ENCODE measurements at regions not wholly inside any gene's neighbourhood (a gene's known extent, or its start where the extent isn't known, plus 50 kb on each side); places are given as distances from the start of the nearest gene placed in this dataset.

DNA sequence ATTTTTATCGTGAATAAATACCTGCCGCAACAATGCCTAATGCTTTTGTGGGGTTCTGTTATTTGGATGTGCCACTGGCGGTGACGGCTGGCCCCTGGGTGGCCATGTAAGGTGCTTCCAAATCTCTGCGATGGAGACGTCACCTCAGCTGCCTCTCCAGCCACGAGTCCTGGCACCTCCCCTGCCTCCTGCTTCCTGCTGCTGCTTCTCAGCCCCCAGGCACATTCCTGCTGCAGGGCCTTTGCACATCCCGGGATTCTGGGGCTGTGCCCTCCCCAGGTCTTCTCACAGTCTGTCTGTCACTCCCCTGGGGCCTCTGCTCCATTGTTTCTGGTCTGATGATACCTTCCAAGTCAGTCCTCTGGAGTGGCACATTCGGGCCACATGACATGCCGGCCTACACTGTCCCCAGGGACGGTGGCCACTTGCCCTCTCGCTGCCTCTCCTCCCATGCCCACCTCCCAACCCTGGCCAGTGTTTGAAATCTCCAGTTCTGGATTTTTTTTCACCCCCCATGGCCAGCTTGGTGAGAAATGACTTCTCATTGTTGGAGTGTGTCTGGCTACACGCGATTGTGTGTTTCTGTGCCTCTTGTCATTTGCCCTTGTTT, 151.8 kb downstream of the KIF26A start:
- no peak for DNase-seq (ENCODE audit: low read depth)

GRCh38 chr14:104290756-104291122, 152.4 kb downstream of the KIF26A start:
- no peak for DNase-seq (ENCODE audit: low read depth)

DNA sequence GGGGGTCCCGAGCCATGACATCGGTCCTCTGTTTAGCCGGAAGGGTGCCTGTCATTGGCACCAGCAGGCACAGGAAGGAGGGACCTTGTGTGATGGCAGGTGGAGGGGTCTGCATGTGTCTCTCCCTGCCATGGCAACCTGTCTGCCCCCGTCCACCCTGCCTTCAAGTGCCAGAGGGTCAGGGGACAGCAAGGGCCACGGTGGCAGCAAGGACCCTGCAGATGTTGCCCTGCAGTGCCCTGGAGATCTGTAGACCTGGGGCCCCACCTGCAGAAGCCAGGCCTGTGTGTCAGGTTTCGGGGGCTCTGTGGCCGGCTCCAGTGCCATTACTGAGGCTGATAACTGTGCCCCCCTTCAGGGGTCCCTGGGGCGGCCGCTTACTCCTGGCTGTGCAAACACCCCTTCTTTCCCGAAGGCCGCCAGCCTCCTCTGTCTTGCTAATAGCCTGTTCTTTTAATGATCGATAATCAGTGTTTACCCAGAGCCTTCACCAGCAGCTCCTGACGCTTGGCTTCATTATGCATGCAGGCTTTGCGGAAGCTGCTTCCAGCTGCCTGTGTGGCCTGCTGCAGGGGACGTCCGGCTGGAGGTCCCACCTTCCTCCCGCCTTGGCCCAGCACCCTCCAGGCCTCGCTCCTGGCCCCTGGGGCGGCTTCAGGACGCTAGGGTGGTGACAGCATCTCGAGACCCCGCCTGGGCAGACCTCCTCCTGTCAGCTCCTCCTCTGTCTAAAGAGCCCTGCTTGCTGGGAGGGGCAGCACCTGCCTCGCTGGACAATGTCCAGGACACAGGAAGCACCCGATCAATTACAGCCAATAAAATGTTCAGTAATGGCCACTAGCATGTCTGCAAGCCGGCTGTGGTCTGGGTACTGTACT, 153.0 kb downstream of the KIF26A start:
- DNase-seq (ENCODE audit: low read depth), result no peak

- DNase-seq (ENCODE audit: low read depth), result no peak
Observed at GRCh38 chr14:104292084-104292970, 153.9 kb downstream of the KIF26A start.

DNA sequence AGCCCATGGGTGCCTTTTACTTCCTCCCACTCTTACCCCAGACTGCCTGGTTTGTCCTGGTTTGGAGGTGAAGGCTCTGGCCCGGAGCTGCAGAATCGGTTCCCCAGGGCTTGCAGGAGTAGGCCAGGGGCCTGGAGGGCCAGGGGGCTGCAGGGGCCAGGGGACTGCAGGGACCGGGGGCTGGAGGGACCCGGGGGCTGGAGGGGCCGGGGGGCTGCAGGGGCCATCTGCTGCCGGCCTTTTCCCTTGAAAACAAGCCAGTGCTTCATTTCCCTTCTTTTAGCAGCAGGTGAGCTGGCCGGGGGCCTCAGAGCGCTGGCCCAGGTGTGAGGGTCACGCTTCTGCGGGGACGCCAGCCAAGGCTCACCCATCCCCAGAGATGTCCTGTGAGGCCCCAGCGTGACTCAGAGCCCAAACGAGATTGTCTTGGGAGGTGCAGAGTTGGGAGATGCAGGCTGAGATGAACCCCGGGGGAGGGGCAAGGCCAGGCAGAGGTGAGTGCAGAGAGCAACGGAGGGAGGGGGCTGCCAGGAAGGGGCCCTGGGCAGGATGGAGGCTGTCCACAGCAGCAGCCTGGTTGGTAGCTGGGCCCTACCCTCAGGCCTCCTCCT, 154.9 kb downstream of the KIF26A start:
- no peak for DNase-seq (ENCODE audit: low read depth)

- DNase-seq (ENCODE audit: low read depth), result no peak
Observed at GRCh38 chr14:104293851-104294627, 155.7 kb downstream of the KIF26A start.

DNA sequence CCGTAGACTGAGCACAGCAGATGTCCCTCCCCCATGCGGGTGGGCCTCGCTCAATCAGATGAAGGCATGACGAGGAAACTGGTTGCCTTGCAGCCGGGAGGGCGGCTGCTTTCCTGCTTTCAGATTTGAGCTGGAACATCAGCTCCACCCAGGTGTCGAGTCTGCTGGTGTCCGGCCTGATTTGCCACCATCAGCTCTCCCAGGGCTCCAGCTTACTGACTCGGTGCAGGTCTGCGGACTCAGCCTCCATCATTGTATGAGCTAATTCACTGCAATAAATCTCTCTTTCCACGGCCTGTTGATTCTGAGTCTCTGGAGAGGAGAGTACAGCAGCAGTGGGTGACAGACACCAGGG, 156.2 kb downstream of the KIF26A start:
- no peak for DNase-seq (ENCODE audit: low read depth)

DNA sequence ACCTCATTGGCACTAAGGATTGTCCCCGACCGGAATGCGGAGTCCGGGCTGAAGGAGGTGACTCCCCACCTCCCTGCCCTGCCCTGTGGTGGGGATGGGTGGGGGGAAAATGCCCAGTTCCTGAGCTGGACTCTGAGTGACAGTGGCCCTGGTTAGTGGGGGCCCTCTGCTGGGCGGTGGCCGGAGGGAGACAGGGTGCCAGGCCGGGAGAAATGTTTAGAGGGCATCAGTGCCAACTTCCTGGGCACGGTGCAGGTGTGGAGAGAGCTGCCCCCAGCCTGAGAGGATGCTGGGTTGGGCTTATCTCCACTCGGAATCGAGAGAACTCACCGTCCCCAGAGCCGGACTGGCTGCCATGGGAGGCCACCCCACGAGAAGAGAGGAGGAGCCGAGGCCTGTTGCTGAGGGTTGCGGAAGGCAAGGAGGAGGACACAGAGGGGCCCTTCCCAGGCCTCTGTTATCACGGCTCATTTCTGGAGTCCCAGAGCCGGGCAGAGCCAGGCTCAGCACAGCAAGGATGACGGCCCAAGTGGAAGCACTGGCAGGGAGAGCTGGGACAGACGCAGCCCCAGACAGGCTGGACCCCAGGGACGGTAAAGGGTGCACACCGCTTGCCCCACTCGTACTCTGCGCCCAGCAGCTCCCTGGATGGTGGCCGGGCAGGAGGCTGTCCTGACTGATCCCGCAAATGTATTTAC, 156.7 kb downstream of the KIF26A start:
- DNase-seq (ENCODE audit: low read depth), result no peak

DNA sequence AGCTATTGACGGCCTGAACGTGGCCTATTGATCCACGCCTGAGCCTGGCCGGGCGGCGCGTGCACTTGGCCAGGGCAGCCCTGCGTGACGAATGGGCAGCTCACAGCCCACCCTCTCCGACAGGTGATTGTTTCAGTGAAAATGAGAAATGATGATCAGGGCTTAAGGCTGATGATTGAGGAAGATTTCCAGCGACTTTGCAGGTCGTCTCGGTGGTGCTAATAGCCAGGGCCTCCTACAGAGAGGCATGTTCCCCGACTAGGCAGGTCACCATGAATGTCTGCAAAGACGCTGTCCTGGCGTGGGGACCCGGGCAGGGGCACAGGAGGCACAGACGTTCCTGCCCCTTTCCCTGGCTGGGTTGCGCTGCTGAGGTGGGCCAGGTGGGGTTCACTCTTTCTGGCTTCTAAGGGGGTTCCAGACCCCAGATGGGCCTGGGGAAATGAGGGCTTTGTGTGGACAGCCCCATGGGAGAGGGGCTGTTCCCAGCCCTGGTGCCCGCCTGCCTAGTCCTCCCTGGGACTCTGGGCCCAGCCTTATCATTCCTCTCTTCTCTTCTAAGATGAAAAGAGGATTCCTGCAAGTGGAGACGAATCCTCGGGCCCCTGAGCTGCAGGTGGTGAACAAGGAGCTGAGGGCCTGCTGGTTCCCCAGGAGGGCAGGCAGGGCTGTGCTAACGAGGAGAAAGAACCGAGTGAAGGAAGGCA, 157.4 kb downstream of the KIF26A start:
- DNase-seq (ENCODE audit: low read depth), result no peak

DNA sequence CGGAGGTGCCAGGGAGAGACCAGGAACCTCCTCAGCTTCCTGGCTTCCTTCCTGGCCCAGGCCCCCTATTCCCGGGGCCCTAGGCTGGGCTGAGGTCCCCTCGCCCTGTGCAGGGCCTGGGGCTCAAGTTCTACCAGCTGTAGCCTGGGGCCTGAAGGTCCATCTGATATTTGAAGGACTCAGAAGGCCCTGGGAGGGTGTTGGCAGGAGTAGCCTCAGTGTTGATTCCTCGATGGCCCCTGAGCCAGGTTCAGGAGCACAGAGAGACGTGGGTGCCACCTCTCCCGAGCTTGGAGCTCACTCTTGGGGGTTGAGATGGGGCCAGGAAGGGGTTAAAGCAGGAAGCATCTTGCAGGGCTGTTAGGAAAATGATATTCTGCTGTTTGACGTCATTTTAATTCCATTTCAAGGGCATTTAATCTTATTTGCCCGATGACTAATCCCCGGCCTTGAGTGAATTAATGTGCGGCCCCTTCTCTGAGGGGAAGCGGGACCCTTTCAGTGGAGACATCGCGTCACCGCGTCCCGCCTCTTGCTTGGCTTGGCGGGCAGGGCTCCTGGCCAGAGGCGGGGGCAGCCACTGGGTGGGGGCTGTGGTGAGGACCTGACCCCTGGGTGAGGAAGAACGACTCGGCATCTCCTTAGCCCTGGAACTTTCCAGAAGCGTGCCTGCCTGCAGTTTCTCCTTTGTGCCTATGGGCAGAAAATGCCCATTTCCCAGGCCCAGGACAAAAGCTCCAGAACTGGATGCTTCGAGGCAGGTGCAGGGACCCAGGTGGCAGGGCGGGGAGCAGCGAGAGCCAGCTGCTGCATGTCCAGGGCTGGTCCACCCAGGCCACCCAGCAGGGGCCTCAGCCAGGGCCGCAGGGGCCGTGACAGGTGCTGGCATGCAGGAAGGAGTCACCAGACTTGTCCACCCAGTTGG, 158.3 kb downstream of the KIF26A start:
- no peak for DNase-seq (ENCODE audit: low read depth)

DNA sequence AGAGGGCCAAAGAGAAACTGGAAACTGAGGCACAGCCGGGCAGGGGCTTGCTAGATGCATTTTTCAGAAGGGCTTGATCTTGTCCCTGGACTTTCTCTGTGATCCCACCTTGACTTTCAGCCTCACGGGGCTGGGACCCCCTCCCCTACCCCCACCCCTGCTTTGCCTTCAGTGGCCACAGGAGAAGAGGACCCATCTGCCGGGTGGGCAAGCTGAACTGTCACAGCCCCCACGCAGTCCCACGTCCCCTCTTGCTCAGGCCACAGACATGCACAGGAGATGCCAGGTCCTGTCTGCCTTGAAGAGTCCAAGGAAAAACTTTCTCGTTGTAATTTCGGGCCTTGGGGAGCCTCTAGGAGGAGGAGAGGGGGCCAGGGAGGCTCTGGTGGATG, 158.9 kb downstream of the KIF26A start:
- no peak for DNase-seq (ENCODE audit: low read depth)

DNA sequence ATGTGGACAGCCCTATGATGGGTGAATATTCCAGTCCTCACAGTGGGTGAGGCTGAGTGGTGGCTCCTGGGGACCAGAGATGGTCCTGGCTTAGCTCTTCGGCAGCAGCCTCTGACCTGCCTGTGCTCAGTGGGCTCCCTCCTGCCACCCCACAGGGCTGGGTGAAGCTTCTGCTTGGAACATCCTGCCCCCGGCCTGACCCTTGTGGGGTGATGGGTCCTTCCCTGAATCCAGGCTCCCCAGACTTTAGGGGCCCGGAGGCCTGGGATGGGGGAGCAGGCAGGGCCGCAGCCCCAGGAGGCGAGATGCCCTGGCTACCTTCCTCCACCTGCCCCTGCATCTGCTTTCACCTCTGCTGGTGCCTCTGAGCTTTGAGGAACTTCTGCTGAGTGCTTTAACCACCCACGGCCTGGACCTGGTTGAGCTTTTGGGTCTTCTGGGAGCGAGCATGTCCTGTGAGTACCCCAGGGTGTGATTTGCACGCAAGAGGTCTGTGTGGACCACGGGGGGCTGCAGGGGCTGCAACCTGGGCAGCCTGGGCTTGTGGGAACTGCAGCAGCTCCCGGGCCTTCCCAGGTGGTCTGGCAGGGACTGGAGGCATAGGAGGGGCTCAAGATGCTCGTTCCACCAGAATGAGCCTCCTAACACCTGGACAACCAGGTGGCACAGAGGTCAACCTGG, 159.5 kb downstream of the KIF26A start:
- DNase-seq (ENCODE audit: low read depth), result no peak

DNA sequence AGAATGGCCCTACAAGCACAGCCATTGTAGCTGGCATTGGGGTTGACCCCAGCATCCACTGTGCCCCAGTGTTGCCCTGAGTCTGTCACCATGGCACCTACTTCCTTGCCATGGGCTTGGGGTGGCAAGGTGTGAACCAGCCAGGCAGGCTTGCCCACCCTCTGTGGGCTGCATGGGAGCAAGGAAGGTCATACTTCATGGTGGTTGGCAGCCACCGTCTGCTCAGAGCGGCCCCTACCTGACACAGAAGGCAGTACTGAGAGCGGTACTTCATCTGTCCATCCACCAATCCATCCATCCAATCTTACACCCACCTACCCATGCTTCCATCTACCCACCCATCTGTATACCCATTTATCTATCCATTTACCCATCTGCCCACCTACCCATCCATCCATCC, 160.1 kb downstream of the KIF26A start:
- DNase-seq (ENCODE audit: low read depth), result no peak

DNA sequence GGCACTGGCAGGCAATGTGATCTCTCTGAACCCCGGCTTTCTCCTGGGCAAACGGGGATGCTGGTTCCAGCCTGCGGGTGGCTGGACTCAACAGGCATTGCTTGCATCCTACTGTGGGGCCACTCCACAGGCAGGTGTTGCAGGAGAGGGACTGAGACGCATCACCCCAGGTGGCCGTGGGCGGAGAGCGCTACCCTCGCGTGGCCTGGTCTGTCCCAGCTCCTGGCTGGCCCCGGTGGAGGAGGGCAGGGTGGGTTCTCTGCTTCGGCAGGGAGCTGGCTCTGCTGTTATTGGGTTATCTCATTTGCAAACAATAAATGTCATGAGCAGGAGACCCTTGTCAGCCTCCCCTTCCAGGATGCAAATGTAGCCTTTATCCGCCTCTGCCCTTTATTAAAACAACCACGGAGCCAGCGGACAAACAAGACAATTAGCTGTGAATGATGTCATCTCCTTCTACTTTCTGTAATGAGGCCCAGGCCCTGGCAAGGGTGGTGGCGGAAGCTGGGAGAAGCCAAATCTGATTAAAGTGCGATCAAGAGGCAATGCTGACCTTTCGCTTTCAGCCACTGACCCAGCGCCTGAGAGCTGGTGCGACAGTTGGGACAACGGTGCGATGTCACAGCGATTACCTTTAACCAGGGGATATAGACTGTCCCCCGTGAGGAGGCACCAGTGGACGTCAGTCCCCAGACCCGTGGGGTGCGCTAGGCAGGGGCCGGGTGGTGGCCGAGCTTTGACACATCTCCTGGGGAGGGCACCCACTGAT, 161.8 kb downstream of the KIF26A start:
- DNase-seq (ENCODE audit: low read depth), result no peak

DNA sequence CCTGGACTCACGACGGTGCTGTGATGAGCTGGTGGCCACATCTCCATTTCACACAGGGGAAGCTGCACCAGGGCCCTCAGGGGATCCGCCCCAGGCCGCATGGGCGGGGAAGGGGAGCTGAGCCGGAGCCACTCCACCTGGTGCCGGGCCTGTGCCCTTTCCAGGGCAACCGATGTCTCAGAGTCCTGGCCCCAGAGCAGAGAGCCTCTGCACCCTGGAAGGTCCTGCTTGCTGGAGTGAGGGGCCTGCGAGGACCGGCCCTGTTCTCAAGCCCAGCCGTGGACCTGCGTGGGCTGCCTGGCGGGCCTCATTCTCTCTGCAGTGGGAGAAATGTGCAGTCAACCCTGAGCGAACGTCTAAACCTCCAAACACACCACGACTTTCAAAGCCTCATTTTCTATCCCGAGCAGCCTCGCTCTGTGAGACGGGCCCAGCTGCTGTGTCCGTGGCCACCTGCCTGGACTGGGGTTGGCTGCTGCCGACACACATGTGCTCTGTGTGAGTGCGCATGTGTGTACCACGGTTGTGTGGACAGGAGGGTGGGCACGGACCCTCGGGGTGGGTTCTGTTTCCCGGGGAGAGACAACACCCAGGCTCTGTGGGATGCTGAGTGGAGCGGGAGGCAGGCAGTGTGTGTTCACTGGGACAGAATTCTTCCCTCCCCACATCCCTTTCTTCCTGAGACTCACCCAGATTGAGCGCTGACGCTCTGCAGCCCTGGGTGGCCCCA, 163.5 kb downstream of the KIF26A start:
- no peak for DNase-seq (ENCODE audit: low read depth)

DNA sequence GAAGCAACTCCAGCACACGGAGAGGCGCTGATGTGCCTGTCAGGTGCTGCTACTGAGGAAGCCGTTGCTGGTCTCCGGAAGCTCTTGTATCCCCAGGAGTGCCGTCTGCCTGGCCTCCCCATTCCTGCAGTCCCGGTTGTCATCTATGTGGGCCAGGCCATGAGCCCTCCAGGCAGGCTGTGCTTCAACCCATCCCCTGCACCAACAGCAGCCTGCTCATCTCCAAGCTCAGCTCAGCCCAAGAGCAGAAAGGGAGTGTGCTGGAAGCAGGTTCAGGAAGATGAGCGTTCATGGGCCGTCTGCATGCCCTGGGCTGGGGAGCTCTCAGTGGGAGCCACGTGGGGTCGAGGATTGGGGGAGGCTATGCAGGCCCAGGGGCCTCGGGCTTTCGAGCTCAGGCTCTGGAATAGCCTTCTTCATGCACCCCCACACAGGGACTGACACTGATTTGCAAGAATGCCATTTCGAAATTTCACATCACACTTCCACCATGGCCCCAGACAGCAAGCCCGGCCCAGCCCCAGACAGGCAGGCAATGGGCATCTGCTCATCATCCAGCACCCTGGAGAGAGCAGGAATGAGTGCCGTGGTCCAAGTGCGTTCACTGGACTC, 164.5 kb downstream of the KIF26A start:
- no peak for DNase-seq (ENCODE audit: low read depth)

Measured in myocyte (in vitro differentiated cells).